NCI-H2107 (cell line): ENCODE measurements at regions not wholly inside any gene's neighbourhood (a gene's known extent, or its start where the extent isn't known, plus 50 kb on each side); places are given as distances from the start of the nearest gene placed in this dataset.
A peak's percentile ranks its signal among the peaks of the same experiment; 100 is the strongest.

Experiments
- DNase-seq: peaks from one replicate; lab custom pipeline; 2025; lab: John Stamatoyannopoulos, UW

- no peak for DNase-seq
Observed at GRCh38 chr2:236972491-236973342, 113.0 kb upstream of the COPS8 start.

GRCh38 chr2:236973343-236973980, 112.2 kb upstream of the COPS8 start:
- no peak for DNase-seq

- DNase-seq, result no peak
Observed at GRCh38 chr2:236974148-236974547, 111.5 kb upstream of the COPS8 start.

GRCh38 chr2:236974752-236975151, 110.9 kb upstream of the COPS8 start:
- DNase-seq, result no peak

GRCh38 chr2:236975766-236976165, 109.9 kb upstream of the COPS8 start:
- DNase-seq, result no peak

- DNase-seq, result no peak
Observed at GRCh38 chr2:236976266-236977062, 109.2 kb upstream of the COPS8 start.

- no peak for DNase-seq
Observed at GRCh38 chr2:236977063-236977851, 108.4 kb upstream of the COPS8 start.

GRCh38 chr2:236977852-236978398, 107.8 kb upstream of the COPS8 start:
- DNase-seq, result no peak

GRCh38 chr2:236979664-236980063, 106.0 kb upstream of the COPS8 start:
- no peak for DNase-seq

- DNase-seq, result no peak
Observed at GRCh38 chr2:236980961-236981360, 104.7 kb upstream of the COPS8 start.

- DNase-seq, result no peak
Observed at GRCh38 chr2:236981701-236982485, 103.8 kb upstream of the COPS8 start.

- DNase-seq, result no peak
Observed at GRCh38 chr2:236982693-236983455, 102.8 kb upstream of the COPS8 start.

- no peak for DNase-seq
Observed at GRCh38 chr2:236984046-236984445, 101.6 kb upstream of the COPS8 start.

GRCh38 chr2:236985761-236986339, 99.8 kb upstream of the COPS8 start:
- no peak for DNase-seq

GRCh38 chr2:236986524-236987330, 99.0 kb upstream of the COPS8 start:
- DNase-seq, result peak; percentile 45

GRCh38 chr2:236988216-236988615, 97.5 kb upstream of the COPS8 start:
- DNase-seq, result no peak

- no peak for DNase-seq
Observed at GRCh38 chr2:236988690-236989624, 96.7 kb upstream of the COPS8 start.

- no peak for DNase-seq
Observed at GRCh38 chr2:236990552-236990951, 95.1 kb upstream of the COPS8 start.
